ENCODE measurements at regions not wholly inside any gene's neighbourhood (a gene's known extent, or its start where the extent isn't known, plus 50 kb on each side); places are given as distances from the start of the nearest gene placed in this dataset.

DNA sequence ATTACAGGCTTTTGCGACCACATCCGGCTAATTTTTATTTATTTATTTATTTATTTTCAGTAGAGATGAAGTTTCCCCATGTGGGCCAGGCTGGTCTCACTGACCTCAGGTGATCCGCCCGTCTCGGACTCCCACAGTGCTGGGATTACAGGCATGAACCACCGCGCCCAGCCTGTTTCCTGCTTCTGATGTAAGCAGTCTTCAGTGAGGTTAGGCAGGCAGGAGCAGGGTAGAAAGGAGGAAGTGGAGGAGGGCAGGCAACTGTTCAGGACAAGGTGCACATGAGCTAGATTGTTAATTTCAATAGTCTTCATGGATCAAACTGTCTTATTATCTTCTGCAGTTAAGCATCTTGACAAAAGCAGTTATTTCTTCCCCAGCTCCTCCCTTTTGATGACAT, 605.0 kb downstream of the CCSER2 start:
- TF ChIP-seq, protein P1, sequence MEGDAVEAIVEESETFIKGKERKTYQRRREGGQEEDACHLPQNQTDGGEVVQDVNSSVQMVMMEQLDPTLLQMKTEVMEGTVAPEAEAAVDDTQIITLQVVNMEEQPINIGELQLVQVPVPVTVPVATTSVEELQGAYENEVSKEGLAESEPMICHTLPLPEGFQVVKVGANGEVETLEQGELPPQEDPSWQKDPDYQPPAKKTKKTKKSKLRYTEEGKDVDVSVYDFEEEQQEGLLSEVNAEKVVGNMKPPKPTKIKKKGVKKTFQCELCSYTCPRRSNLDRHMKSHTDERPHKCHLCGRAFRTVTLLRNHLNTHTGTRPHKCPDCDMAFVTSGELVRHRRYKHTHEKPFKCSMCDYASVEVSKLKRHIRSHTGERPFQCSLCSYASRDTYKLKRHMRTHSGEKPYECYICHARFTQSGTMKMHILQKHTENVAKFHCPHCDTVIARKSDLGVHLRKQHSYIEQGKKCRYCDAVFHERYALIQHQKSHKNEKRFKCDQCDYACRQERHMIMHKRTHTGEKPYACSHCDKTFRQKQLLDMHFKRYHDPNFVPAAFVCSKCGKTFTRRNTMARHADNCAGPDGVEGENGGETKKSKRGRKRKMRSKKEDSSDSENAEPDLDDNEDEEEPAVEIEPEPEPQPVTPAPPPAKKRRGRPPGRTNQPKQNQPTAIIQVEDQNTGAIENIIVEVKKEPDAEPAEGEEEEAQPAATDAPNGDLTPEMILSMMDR (IDR thresholded peaks at IDR 0.05) = no peak
- H3K27me3 Mint-ChIP-seq (ENCODE audit: low read depth, poor library complexity) = no peaks in the 10 kb centered on the region

DNA sequence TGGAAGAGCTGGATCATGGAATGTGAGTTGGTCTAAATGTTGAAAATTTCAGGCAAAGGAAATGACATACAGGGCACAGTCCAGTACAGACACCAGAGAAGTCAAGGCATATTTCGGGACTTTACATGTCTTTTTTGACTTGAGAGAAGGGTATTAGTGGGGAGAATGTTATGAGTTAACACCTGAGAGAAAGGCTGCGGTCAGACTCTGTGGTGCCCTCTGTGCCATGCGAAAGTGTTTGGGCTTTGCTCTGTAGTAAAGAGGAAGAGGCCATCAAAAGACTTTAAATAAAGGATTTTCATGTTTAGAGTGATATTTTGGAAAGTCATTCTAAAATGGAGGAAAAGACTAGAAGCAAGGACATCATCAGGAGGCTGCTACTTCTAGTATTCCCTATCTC, 607.4 kb downstream of the CCSER2 start:
- Mint-ChIP-seq H3K4me1 (no peaks in the 10 kb centered on the region), H3K27ac (no peak overlapping the region), H3K4me3 (no peak overlapping the region), H3K27me3 (ENCODE audit: low read depth, poor library complexity) (no peaks in the 10 kb centered on the region), H3K36me3 (ENCODE audit: low read depth) (no peaks in the 10 kb centered on the region), H3K9me3 (no peaks in the 10 kb centered on the region)
- DNase-seq = no peak
- TF ChIP-seq, protein P1 (IDR thresholded peaks at IDR 0.05) = no peak

More for the DNA sequence above, 605.0 kb downstream of the CCSER2 start:
- Mint-ChIP-seq H3K9me3 (no peaks in the 10 kb centered on the region), H3K4me1 (no peaks in the 10 kb centered on the region), H3K27ac (no peak overlapping the region), H3K36me3 (ENCODE audit: low read depth) (no peaks in the 10 kb centered on the region), H3K4me3 (no peak overlapping the region)
- DNase-seq = no peak

- no peaks in the 10 kb centered on the region for H3K4me1 Mint-ChIP-seq
- no peaks in the 10 kb centered on the region for H3K27me3 Mint-ChIP-seq (ENCODE audit: low read depth, poor library complexity)
- H3K27ac Mint-ChIP-seq = no peak overlapping the region
- TF ChIP-seq, protein P1 (IDR thresholded peaks at IDR 0.05) = no peak
- no peaks in the 10 kb centered on the region for H3K36me3 Mint-ChIP-seq (ENCODE audit: low read depth)
- no peak for DNase-seq
- no peaks in the 10 kb centered on the region for H3K9me3 Mint-ChIP-seq
- H3K4me3 Mint-ChIP-seq = no peak overlapping the region
Measured at GRCh38 chr10:84938117-84938905, 609.9 kb downstream of the CCSER2 start.

DNA sequence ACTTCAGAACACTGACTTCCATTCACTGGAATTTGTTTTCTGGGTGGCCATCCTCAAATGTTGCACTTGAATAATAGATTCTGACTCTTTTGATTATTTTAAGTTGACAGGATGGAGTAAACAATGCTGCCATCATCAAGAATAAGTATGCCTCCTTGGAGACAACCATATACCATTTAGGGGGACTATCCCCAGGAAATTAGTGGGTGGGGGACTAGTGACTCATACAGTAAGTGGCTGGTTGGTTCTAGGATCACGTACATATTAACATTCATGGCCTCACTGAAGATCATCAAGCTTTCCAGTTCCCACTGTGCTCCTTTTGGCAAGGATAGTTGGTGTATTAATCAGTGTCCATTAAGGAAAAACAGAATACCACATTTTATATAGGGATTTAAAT, 615.2 kb downstream of the CCSER2 start:
- Mint-ChIP-seq H3K4me3 (no peak overlapping the region), H3K27me3 (ENCODE audit: low read depth, poor library complexity) (peaks cover 9% of the 10 kb centered on the region), H3K36me3 (ENCODE audit: low read depth) (no peaks in the 10 kb centered on the region), H3K27ac (no peak overlapping the region), H3K9me3 (no peaks in the 10 kb centered on the region), H3K4me1 (no peaks in the 10 kb centered on the region)
- TF ChIP-seq, protein P1 (IDR thresholded peaks at IDR 0.05) = no peak
- no peak for DNase-seq

DNA sequence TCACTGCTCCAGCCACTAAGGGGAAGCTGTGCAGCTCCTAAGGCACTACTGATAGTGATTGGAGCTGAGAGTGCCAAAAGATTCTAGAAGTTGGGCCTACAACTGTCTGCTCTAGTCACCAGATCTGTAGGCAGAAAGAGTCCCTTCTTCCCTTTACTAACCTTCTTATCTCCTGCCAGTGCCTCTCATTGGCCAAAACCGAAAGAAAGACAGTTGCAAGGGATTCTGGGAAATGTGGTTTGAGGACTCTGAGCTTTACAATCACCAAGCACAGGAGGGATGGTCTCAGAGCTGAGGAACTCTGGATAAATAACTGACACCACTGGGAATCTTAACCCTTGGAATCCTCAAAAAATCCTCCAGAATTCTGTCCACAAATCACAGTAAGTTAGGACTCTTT, 615.8 kb downstream of the CCSER2 start:
- Mint-ChIP-seq H3K36me3 (ENCODE audit: low read depth) (no peaks in the 10 kb centered on the region), H3K4me1 (no peaks in the 10 kb centered on the region), H3K4me3 (no peak overlapping the region), H3K27ac (no peak overlapping the region), H3K9me3 (no peaks in the 10 kb centered on the region), H3K27me3 (ENCODE audit: low read depth, poor library complexity) (peaks cover 9% of the 10 kb centered on the region)
- TF ChIP-seq, protein P1 (IDR thresholded peaks at IDR 0.05) = no peak
- no peak for DNase-seq

DNA sequence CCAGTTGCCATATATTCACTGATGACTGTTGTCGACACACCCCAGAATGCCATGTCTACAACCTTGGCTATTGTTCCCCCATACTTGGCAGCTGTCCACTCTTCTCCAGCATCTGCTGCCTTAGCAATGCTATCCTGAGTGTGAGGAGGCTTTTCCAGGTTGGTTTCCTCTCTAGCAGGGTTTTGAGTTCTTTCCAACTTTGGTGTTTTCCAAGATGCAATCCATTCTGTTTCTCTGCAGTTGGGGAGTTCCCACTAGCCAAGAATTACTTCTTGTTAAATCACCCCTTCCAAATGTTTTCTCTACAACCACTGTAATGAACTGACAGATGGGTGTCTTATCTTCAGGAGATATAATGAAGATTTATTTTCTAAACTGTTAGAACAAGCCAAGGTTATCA, 617.4 kb downstream of the CCSER2 start:
- DNase-seq = no peak
- Mint-ChIP-seq H3K27me3 (ENCODE audit: low read depth, poor library complexity) (peaks cover 9% of the 10 kb centered on the region), H3K9me3 (no peaks in the 10 kb centered on the region), H3K4me1 (peaks cover 1% of the 10 kb centered on the region), H3K27ac (no peak overlapping the region), H3K36me3 (ENCODE audit: low read depth) (no peaks in the 10 kb centered on the region), H3K4me3 (no peak overlapping the region)
- TF ChIP-seq, protein P1 (IDR thresholded peaks at IDR 0.05) = no peak
